NK-92 treated with Interleukin-12 subunit alpha and Interleukin-12 subunit beta, amount 100 ng/mL, for 24 hours (cell line): ENCODE measurements at regions not wholly inside any gene's neighbourhood (a gene's known extent, or its start where the extent isn't known, plus 50 kb on each side); places are given as distances from the start of the nearest gene placed in this dataset.

Experiments used
- DNase-seq: peaks from one replicate; lab custom pipeline; 2025; lab: John Stamatoyannopoulos, UW

DNA sequence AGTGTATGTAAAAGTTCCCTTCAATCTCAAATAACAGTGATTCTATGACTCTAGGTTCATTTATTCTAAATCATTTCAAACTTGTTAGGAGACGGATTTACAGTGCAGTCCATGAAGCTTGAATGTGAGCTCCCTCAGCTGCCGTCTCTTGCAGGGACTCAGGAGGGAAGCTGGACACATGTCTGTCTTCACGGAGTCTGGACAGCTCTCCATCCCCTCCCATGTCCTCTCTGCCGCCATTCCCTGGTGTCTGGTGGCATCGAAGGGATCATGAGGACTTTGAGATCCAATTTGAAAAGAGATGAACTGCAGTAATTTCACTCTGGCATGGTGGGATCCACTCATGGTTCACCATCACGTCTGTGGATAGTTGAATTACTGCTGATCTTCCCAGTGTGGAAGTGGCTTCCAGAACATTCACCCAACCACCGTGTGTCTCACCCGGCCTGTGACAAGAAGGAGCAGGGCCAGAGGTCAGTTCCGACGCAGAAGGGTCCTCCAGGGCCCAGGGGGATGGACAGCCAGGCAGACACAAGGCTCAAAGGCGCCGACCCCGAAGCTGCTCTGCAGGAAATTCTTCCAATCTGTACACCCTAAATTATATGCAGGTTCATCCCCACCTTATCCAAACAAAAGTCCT lies 370.1 kb downstream of the THBS2 start:
- DNase-seq, result no peak

DNA sequence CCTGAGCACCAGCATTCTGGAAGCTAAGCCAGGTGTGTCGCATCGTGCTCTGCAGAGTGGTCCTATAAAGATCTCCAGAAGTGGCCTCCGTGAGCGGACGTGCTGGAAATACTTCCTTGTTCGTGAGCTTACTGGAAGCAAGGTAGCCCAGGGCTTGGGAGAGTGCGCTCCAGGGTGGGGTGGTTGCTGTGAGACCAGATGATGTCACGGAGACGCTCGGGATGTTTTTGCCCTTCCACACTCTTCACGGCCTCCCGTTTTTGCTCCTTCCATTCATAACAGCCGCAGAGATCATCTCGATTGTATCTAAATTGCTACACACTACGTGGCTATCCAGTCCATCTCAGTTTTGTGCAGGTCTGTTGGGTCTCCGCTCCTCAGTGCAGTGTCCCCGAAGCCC lies 373.4 kb downstream of the THBS2 start:
- no peak for DNase-seq

DNA sequence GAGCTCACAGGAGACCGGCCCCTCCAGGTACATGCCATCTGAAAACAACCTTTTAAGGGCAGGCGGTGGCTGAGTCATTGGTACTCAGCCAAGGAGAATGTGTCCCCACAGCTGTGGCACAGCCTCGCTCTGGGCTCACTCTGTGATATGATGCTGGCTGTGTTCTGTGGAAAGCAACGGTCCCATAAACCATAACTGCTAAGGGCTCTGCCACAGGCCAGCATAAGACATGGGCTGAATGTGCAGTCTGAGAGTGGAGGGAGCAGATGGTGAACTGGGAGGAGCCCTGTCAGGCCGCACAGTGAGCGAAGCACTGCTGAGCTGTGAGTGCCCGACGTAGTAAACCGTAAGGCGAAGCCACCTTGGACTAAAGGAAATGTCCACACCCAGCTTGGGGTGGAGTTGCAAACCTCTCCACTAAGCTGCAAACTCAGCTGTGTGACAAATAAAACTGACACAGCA lies 375.8 kb downstream of the THBS2 start:
- DNase-seq, result no peak

DNA sequence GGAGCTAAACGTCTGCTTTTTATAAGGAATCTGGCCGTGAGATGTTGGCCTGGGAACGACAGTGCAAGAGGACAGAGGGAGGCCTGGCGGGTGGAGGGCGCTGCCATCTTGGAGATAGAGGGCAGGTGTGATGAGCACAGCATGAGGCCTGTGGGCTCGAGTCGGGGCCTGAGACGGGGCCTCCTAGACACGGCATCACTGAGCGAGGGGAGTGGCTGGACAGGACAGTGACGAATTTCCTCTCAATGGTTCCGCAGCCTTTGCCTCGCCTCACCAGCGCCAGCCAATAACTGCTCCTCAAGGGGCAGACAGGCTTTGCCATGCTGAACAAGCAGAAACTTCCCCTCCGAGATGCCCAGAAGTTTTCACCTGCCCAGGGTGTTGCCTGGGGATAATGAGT lies 376.7 kb downstream of the THBS2 start:
- DNase-seq, result no peak

DNA sequence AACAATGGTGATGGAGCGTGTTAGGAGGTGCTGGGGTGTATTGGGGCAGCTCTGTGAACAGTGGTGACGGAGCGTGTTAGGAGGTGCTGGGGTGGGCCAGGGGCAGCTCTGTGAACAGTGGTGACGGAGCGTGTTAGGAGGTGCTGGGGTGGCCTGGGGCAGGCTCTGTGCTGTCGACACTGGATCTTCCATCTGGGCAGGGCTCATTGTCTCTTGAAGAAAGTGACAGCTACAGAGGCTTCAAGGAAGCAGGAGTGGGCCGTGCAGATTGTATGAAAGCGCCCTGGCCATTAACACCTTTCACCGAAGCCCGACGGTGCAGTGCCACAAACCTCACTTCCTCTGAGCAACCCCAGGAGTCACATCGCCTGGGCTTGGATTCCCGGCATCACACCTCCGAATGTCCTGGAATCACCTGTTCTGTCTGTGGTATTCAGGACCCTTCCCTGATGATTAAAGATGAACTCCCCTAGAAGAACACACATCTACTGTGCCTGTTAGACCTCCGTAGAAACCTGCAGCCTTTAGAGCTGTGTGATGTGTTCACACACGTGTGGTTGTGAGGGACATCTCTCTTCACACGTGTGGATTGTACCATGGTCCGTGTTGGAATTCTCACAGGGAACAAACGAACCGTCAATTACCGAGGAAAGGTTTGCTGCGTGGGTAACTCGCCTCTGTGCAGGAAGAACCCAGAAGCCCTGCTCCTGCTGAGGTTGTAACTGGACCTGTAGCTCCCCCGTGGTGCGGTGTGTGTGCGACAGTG lies 377.7 kb downstream of the THBS2 start:
- no peak for DNase-seq

DNA sequence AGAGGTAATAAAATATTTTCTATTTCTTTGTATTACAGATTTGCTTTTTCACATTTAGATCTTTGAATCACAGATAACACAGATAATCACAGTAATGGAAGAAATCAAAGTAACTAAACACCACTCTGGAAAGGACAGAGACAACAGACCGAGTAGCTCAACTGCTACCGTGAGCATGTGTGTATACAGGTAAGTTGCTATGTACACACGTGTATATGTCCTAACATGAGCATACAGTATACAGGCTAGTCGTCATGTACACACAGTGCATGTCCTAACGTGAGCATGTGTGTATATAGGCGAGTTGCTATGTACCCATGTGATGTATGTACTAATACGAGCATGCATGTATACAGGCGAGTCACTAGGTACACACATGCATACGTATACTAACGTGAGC lies 379.0 kb downstream of the THBS2 start:
- DNase-seq, result no peak

DNA sequence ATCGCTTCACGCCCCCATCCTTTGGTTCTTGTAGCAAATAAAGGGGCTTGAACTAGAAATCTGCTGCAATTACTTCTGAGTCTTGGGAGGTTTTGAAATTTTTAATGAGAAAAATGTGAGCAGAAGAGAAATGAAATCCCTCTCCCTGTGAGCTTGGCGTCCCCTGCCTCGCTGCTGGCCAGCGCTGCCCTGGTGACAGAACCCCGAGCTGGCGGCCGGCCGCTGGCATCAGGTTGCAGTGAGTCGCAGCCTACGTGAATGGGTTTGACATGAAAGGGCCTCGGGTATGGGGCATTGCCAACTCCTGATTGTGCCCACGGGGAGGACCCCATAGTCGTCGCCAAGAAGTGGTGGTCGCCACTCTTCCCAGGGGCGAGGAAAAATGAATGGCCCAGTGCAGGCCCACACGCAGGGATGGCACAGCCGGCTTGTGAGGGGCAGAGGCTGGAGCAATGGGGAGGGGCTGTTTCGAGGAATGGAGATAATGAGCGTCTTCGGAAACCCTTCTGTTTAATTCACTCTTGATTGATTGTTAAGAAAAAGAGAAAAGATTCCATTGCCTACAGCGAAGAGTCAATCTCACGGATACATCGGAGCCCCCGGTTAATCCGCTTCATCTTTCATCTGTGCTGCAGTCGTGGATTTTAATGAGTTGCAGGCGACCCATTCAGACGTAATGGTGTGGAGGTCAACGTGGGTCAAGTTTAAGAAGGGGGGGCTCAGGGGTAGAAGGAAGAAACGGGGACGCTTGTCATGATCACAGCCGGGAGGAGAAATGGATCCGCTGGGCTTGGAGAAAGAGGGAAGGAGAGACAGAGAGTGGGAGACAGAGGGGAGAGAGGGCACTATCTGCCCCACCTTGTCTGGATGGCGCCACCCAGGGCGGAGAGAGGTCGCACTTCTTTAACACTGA lies 380.1 kb downstream of the THBS2 start:
- DNase-seq, result no peak

DNA sequence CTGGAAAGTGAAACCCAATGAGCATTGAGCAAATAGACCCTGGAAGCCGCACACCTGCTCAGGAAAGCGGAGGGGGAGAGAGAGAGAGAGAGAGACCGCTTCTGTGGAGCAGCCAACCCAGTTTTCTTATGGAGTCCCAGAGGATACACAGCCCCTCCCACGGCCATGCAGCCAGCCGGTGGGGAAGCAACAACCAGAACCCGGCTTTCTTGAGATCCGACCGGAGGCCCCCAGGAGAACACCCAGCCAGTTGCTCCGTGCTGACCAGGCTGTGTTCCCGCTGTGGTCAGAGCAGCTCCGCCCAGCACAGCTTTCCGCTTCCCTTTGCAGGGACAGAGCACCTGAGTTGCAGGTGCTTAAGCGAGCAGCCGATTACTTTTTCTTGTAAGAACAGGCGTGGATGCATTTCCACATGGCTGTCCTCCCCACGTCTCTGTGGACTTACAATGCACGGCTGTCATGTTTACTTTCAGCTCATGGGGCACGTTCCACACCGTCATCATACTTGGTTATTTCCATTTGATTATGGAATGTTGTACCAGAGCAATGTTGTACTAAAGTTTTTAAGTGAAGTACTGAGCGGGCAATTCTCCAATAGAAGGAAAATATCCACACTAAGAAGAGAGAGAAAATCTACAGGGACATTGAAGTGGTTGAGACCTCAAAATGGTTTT lies 381.9 kb downstream of the THBS2 start:
- no peak for DNase-seq

DNA sequence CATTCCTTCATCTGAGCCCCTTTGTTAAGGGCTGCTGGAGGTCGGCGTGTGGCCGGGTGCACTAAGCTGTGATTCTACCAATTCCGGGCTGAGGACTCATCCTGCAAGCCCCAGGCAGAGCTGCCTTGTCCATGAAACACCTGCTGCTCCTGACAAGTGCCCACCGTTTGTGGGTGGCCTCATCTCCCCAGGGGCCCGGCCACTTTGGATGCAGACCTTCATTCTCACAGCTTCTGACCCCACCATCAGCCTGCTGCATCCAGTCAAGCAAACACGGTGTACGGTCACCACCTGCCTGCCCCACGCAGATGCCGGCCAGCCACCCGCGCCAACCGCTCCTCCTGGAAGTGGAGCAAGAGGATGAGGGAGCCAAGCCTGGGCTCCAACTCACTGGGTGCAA lies 382.7 kb downstream of the THBS2 start:
- DNase-seq, result no peak

DNA sequence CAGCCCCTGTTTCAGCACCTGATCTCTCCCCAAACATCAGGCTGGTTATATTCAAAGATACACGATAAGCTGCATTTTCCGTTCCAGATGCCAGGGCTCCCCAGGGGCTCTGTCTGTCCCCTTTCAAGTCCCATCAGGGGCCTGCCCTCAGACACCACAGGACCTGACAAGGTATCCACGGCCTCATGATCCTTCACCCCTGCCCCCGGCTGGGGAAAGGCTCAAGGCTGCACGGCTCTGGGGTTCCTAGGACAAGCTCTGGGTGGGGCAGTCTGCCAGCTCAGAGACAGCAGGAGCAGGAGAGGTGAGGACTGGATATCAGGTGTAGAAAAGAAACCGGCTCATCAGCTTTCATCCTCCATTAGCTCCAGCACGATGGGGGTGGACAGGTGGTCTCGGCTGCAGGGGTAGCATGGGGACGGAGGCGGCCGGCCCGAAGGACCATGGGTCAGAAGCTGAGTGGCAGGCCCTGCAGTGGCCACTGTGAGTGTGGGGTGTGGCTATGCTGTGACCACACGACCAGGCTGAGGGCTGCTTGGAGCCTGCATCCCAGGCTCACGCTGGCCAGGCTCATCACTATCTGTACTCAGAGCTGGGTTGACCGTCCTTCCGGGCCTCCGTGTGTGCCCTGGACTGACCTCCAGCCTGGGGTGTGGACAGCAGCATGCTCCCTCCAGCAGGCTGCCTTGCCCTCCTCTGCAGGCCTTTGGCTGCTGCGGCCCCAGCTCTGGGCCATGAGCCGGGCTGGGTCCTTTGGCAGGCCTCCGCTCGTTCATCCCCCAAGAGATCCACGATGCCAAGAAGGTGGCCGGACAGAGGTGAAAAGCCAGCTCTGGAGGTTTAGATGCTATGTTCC lies 386.2 kb downstream of the THBS2 start:
- DNase-seq, result no peak

DNA sequence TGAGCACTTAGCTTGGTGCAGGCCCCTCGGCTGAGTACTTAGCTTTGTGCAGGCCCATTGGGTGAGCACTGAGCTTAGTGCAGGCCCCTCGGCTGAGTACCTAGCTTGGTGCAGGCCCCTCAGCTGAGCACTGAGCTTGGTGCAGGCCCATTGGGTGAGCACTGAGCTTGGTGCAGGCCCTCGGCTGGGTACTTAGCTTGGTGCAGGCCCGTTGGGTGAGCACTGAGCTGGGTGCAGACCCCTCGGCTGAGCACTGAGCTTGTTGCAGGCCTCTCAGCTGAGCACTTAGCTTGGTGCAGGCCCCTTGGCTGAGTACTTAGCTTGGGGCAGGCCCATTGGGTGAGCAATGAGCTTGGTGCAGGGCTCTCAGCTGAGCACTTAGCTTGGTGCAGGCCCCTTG lies 387.1 kb downstream of the THBS2 start:
- DNase-seq, result no peak

DNA sequence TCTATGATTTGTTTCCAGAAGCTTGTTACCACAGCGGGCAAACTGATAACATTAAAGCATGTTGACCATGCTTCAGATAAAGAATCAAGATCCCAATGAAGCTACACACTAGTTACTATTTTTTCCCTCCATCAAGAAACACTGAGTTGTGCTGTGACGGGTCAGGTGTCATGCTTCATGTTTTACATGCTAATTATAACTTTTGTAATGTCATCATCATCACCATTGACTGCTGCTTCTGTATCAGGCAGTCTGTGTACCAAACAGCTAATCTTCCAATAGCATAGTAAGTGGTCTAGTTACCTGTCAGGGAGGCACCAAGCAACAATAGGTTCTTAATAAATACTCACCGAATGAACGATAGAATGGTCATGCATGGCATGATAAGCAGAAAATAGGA lies 388.1 kb downstream of the THBS2 start:
- no peak for DNase-seq

DNA sequence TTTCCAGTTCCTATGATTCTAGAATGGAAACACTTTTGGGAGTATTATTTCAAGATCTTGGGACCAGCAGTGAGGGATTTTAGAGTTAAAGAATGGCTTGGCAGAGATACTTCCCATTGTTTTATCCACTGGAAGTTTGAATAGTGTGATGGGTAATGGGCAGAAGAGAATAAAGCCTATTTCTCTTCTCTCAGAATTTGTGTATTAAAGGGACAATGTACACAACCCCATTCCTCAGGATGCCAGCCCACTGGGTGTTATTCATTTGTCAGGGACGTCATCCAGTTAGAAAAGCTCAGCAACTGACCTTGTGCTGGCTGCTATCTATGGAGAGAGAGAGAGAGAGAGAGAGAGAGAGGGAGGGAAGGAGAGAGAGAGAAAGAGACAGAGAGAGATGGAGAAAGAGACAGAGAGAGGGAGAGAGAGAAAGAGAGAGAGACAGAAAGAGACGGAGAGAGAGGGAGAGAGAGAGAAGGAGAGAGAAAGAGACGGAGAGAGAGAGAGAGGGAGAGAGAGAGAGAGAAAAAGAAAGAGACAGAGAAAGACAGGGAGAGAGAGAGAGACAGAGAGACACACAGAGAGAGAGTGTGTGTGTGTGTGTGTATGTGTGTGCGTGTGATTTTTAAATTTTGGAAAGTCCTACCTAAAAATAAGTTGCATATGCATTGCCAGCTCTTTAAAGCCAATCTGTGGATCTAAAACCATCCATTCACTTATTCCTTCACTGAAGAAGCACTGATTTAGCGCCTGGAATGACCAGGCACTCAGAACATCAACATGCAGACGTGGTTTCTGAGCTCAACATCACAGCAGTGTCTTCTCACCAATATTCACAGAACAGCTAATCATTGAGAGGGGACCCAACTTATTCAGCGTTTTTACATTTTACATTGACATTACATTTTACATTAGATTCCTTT lies 388.8 kb downstream of the THBS2 start:
- DNase-seq, result no peak

DNA sequence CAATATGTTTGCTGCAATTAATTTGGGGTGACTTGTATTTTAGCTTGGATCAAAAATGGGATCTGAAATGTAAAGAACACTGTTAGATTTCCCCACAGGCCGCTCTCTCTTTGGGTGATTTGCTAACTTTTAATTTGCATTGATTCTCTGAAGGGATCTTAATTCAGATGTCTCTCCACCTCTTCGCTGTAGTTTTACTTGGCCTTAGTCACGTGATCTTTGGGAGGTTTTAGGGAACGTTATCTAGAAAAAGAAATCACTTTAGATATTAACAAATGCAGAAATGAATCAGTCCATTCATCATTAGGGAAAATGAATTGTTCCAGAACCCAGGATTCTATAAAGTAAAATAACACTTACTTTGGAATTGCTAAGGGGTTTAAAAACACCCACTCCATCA lies 390.2 kb downstream of the THBS2 start:
- no peak for DNase-seq

DNA sequence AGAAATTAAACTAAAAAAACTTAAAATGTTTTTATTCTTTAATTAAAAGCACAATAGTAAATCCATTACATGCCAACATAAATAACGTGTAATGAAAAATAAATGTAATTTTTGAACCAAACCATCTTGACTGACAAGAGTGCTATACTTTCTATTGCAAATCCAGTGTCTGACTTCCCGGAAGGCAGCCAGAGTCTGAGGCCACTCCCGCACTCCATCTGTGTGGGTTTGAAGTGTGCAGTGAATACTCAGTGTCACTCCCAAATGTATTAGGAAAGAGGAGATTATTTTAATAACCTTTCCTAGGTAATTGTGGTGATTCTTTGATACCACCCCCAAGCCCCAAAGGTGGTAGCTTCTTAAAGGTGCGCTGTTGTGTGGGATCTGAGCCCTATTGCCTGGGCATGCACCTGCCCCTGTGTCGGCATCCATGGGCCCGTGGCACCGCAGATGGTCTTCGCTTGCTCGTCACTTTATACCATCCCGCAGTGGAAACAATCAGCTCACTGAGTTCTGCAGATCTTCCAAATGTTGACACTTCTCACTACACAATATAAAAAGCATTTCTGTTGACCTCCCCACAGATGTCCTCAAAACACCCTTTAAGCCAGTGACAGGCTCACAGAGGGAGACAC lies 391.2 kb downstream of the THBS2 start:
- DNase-seq, result no peak

DNA sequence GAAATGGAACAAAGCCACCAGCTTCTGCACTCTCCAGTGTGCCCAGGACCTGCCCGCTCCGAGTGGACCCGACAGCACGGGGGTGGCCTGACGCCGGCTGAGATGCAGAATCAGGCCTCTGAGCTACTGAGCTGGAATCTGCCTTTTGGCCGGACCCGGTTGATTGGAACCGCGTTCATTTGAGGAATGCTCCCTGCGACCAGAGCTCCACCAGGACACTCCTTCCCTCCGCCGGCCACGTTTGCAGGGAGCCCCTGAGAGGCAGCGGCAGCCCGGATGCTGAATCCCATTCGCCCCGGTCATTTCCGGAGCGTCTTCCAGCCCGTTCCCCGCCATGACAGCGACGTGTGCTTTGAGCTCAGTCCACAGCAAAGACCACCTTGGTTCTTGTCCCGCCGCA lies 392.7 kb downstream of the THBS2 start:
- DNase-seq, result no peak

DNA sequence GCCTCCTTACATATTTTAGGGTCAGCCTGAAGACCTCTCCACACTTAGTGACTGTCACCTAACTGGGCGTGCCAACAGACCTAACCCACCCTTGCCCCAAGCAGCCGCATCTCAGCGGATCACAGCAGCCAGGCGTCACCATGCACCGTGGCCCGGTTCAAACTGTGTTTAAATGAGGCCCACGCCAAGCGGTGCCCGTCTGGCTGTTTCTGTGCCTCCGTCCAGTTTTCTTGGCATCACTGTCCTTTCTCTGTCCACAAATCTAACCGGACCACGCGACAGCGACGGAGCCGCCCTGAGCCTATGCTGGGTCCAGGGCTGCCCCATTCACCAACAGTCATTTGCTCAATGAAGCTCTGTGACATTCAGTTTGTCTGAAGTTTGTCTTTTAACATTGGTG lies 393.3 kb downstream of the THBS2 start:
- DNase-seq, result no peak

DNA sequence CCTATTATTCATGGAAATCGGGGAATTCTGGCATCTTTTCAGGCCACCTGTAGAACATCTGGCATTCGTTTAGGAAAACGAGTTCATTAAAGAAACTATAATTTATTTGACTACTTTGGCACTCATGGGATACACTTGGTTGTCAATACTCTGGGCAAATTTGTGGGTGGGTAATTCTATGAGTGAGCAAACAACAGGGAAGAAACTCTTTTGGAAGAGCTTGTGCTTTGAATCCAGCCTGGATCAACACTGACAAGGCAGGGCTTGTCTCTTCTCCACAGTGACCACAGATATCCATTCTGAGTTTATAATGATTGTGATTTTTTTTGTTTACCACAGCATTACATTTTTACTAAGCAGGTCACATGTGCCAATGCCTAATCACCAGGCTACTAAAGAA lies 394.7 kb downstream of the THBS2 start:
- no peak for DNase-seq

DNA sequence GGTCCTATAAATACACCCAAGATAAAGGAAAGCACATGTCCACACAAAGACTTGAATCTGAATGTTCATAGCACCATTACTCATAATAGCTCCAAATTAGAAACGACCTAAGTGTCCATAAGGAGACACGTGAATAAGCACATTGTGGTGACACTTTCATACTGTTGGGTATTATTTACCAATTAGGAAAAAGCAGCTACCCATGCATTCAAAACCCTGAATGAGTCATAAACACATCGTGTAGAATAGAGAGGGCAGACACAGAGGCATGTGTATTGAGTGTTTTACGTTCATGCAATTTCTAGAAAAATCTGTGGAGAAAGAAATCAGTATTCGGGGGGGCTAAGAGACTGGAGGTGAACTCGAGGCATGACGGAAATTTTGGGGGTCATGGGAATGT lies 396.7 kb downstream of the THBS2 start:
- no peak for DNase-seq
